Neural cell (in vitro differentiated cells): ENCODE measurements at regions not wholly inside any gene's neighbourhood (a gene's known extent, or its start where the extent isn't known, plus 50 kb on each side); places are given as distances from the start of the nearest gene placed in this dataset.

Experiments used
- CTCF ChIP-seq: fragments of 450-650 bp; IDR thresholded peaks from 2 replicates; pipeline ENCODE4 v1.5.1; 2014; ENCODE audit warnings: antibody characterized with exemption, mild to moderate bottlenecking, moderate library complexity; ENCODE audit not compliant: poor library complexity, severe bottlenecking
- EP300 ChIP-seq: fragments of 450-650 bp; conservative IDR thresholded peaks from 2 replicates; pipeline ENCODE4 v1.6.1; 2014; ENCODE audit warnings: antibody characterized with exemption, mild to moderate bottlenecking, moderate library complexity; ENCODE audit not compliant: poor library complexity, severe bottlenecking
- EZH2 ChIP-seq: fragments of 200-600, 300-800 bp; shearing (Covaris generic), sonication (generic); IDR thresholded peaks from 2 replicates; pipeline ENCODE4 v1.6.1; 2014; ENCODE audit warnings: antibody characterized with exemption, low read length, borderline replicate concordance, mild to moderate bottlenecking; ENCODE audit not compliant: insufficient read depth, poor library complexity, severe bottlenecking
- POLR2AphosphoS5 ChIP-seq: IDR thresholded peaks from 2 replicates; pipeline ENCODE4 v1.6.1; 2012
- RAD21 ChIP-seq: fragments of 450-650 bp; conservative IDR thresholded peaks from 2 replicates; pipeline ENCODE4 v1.6.1; 2014; ENCODE audit warnings: antibody characterized with exemption, mild to moderate bottlenecking, moderate library complexity
- REST ChIP-seq: IDR thresholded peaks from 2 replicates; pipeline ENCODE4 v1.6.1; 2012; ENCODE audit warnings: borderline replicate concordance

- TF ChIP-seq CTCF, result no peak
- no peak for TF ChIP-seq REST
- TF ChIP-seq EZH2, result no peak
- TF ChIP-seq RAD21, result no peak
- no peak for TF ChIP-seq POLR2AphosphoS5
- TF ChIP-seq EP300, result no peak
Measured at GRCh38 chr1:214902636-214903320, 179.8 kb upstream of the KCNK2 start.
